GM12892 (cell line): ENCODE measurements at regions not wholly inside any gene's neighbourhood (a gene's known extent, or its start where the extent isn't known, plus 50 kb on each side); places are given as distances from the start of the nearest gene placed in this dataset.

Experiments used
- POLR2A ChIP-seq: IDR thresholded peaks from 2 replicates; pipeline ENCODE4 v1.6.1; 2011; ENCODE audit warnings: low read depth, low read length, control low read depth
- POLR2AphosphoS5 ChIP-seq: IDR thresholded peaks from 2 replicates; pipeline ENCODE4 v1.6.1; 2011; ENCODE audit warnings: low read depth, low read length, control low read depth
- TAF1 ChIP-seq: IDR thresholded peaks from 2 replicates; pipeline ENCODE4 v1.6.1; 2011; ENCODE audit warnings: low read depth, mild to moderate bottlenecking, control low read depth, low read length, borderline replicate concordance

GRCh38 chr6:93524671-93525451 is 105.5 kb upstream of the EPHA7 start:
- no peak for TF ChIP-seq POLR2A
- TF ChIP-seq TAF1, result no peak
- TF ChIP-seq POLR2AphosphoS5, result no peak
